ENCODE measurements at regions not wholly inside any gene's neighbourhood (a gene's known extent, or its start where the extent isn't known, plus 50 kb on each side); places are given as distances from the start of the nearest gene placed in this dataset.

DNA sequence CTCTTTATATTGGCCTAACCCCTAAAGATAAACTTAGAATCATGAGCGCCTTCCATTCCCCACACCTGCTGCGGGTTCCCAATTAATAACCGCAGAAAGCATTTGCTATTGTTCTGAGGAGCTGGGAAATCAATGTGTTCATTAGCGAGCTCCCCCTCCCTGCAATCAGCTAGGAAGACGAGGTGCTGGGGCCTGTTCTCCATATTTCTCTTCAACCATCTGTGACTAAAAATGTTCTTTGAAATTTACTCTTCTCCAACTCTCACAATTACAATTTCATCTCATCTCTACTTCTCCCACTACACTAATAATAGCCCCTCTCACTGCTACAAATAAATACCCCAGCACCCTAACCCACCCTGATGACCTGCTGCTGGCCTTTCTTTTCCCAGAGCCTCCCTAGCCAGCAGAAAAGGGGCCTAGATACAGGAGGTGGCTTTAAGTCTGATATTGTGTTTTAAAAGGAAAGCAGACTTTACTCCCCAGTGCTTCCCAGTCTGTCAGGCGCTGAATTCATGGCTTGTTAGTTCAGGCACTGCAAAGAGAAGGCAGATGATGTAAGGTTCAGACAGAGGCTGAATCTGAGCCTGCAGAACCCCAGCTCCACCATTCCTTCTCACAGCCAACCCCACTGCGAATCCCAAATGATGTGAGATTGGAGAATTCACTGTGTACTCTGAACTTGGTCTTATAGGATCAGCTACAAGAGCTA is 477.5 kb upstream of the DAB1 start:
- TF ChIP-seq, protein P1, sequence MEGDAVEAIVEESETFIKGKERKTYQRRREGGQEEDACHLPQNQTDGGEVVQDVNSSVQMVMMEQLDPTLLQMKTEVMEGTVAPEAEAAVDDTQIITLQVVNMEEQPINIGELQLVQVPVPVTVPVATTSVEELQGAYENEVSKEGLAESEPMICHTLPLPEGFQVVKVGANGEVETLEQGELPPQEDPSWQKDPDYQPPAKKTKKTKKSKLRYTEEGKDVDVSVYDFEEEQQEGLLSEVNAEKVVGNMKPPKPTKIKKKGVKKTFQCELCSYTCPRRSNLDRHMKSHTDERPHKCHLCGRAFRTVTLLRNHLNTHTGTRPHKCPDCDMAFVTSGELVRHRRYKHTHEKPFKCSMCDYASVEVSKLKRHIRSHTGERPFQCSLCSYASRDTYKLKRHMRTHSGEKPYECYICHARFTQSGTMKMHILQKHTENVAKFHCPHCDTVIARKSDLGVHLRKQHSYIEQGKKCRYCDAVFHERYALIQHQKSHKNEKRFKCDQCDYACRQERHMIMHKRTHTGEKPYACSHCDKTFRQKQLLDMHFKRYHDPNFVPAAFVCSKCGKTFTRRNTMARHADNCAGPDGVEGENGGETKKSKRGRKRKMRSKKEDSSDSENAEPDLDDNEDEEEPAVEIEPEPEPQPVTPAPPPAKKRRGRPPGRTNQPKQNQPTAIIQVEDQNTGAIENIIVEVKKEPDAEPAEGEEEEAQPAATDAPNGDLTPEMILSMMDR (conservative IDR thresholded peaks at IDR 0.05 in 1 of 2, IDR thresholded peaks at IDR 0.05 in 1 of 2; ENCODE audit: extremely low read depth in 1 of 2, insufficient read depth in 1 of 2, low read depth in 1 of 2, low read length in 2 of 2): no peak
- no peak for TF ChIP-seq EZH2 (IDR thresholded peaks at IDR 0.05; ENCODE audit: borderline replicate concordance, low read length)

Measured in mammary epithelial cell (primary cell).